Lower leg skin (tissue), 3 donors: ENCODE measurements at regions not wholly inside any gene's neighbourhood (a gene's known extent, or its start where the extent isn't known, plus 50 kb on each side); places are given as distances from the start of the nearest gene placed in this dataset.

Source experiments
- POLR2A ChIP-seq, 2 donors: fragments of 450-650 bp; IDR thresholded peaks; one replicate each; pipeline ENCODE4 v1.6.1; 2016 to 2017; ENCODE audit warnings: antibody characterized with exemption in 2 of 2, mild to moderate bottlenecking in 1 of 2, moderate library complexity in 1 of 2
- TF ChIP-seq, protein P1 (sequence below), 3 donors: fragments of 450-650 bp; IDR thresholded peaks; one replicate each; pipeline ENCODE4 v1.5.1; 2016; ENCODE audit warnings: antibody characterized with exemption in 3 of 3, mild to moderate bottlenecking in 3 of 3, moderate library complexity in 2 of 3

DNA sequence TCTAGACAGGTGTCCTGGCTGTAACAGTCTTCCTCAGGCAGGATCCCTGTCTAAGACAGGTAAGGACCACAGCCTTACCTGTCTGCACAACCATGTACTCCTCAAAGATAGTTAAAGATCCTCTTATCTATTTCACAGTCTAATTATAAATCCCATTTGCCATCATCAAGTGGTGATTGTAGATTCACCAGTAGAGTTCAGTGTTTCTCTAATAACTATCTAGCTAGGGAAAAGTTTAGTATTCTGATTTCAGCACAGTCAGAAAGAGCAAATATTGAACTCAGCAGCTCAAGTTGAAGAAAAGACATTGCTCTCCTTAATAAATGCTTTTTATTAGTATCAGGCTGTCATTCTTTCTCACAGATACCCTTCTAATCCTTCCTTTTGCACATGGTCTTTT, 1305.5 kb upstream of the NXPH2 start:
- TF ChIP-seq, protein P1, sequence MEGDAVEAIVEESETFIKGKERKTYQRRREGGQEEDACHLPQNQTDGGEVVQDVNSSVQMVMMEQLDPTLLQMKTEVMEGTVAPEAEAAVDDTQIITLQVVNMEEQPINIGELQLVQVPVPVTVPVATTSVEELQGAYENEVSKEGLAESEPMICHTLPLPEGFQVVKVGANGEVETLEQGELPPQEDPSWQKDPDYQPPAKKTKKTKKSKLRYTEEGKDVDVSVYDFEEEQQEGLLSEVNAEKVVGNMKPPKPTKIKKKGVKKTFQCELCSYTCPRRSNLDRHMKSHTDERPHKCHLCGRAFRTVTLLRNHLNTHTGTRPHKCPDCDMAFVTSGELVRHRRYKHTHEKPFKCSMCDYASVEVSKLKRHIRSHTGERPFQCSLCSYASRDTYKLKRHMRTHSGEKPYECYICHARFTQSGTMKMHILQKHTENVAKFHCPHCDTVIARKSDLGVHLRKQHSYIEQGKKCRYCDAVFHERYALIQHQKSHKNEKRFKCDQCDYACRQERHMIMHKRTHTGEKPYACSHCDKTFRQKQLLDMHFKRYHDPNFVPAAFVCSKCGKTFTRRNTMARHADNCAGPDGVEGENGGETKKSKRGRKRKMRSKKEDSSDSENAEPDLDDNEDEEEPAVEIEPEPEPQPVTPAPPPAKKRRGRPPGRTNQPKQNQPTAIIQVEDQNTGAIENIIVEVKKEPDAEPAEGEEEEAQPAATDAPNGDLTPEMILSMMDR (IDR thresholded peaks at IDR 0.05): no peak
- no peak for TF ChIP-seq POLR2A (IDR thresholded peaks at IDR 0.05)
